ENCODE measurements at regions not wholly inside any gene's neighbourhood (a gene's known extent, or its start where the extent isn't known, plus 50 kb on each side); places are given as distances from the start of the nearest gene placed in this dataset.

- WGBS = 56% methylated on average over 2 of the region's 2 CpGs
- Histone ChIP-seq H3K36me3 (ENCODE audit: control insufficient read depth in 4 of 4, insufficient read depth in 3 of 4, low read depth in 1 of 4, low read length in 3 of 4) (no peaks in the 10 kb centered on the region), H3K27me3 (ENCODE audit: control insufficient read depth in 4 of 4, insufficient read depth in 4 of 4, low read length in 3 of 4) (no peaks in the 10 kb centered on the region), H3K4me3 (ENCODE audit: low read depth in 1 of 3, low read length in 3 of 3) (no peak overlapping the region), H3K9me3 (ENCODE audit: control insufficient read depth in 4 of 4, low read length in 3 of 4) (no peaks in the 10 kb centered on the region), H3K27ac (ENCODE audit: low read depth in 1 of 2, low read length in 2 of 2) (no peak overlapping the region), H3K9ac (ENCODE audit: low read depth in 1 of 2, low read length in 2 of 2) (no peak overlapping the region), H3K4me1 (ENCODE audit: control insufficient read depth in 4 of 4, insufficient read depth in 4 of 4, low read length in 3 of 4) (no peaks in the 10 kb centered on the region)
- DNase-seq (ENCODE audit: low spot score) = no peak
- TF ChIP-seq RXRA (IDR thresholded peaks at IDR 0.05) (no peak), FOXA1 (IDR thresholded peaks at IDR 0.05) (no peak), RAD21 (IDR thresholded peaks at IDR 0.05) (no peak), EGR1 (IDR thresholded peaks at IDR 0.05; ENCODE audit: low read depth in 2 of 2) (no peak), TAF1 (conservative IDR thresholded peaks at IDR 0.05) (no peak), NR2F2 (IDR thresholded peaks at IDR 0.05) (no peak), HNF4G (IDR thresholded peaks at IDR 0.05) (no peak), YY1 (IDR thresholded peaks at IDR 0.05) (no peak), HNF4A (conservative IDR thresholded peaks at IDR 0.05) (no peak), GABPA (IDR thresholded peaks at IDR 0.05 in 1 of 2, conservative IDR thresholded peaks at IDR 0.05 in 1 of 2) (no peak), SP1 (IDR thresholded peaks at IDR 0.05) (no peak), FOXA2 (IDR thresholded peaks at IDR 0.05) (no peak), JUND (IDR thresholded peaks at IDR 0.05) (no peak)
- TF ChIP-seq, protein P1, sequence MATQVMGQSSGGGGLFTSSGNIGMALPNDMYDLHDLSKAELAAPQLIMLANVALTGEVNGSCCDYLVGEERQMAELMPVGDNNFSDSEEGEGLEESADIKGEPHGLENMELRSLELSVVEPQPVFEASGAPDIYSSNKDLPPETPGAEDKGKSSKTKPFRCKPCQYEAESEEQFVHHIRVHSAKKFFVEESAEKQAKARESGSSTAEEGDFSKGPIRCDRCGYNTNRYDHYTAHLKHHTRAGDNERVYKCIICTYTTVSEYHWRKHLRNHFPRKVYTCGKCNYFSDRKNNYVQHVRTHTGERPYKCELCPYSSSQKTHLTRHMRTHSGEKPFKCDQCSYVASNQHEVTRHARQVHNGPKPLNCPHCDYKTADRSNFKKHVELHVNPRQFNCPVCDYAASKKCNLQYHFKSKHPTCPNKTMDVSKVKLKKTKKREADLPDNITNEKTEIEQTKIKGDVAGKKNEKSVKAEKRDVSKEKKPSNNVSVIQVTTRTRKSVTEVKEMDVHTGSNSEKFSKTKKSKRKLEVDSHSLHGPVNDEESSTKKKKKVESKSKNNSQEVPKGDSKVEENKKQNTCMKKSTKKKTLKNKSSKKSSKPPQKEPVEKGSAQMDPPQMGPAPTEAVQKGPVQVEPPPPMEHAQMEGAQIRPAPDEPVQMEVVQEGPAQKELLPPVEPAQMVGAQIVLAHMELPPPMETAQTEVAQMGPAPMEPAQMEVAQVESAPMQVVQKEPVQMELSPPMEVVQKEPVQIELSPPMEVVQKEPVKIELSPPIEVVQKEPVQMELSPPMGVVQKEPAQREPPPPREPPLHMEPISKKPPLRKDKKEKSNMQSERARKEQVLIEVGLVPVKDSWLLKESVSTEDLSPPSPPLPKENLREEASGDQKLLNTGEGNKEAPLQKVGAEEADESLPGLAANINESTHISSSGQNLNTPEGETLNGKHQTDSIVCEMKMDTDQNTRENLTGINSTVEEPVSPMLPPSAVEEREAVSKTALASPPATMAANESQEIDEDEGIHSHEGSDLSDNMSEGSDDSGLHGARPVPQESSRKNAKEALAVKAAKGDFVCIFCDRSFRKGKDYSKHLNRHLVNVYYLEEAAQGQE (IDR thresholded peaks at IDR 0.05) = no peak
- TF ChIP-seq, protein P2, sequence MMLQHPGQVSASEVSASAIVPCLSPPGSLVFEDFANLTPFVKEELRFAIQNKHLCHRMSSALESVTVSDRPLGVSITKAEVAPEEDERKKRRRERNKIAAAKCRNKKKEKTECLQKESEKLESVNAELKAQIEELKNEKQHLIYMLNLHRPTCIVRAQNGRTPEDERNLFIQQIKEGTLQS (IDR thresholded peaks at IDR 0.05) = no peak
- TF ChIP-seq, protein P3, sequence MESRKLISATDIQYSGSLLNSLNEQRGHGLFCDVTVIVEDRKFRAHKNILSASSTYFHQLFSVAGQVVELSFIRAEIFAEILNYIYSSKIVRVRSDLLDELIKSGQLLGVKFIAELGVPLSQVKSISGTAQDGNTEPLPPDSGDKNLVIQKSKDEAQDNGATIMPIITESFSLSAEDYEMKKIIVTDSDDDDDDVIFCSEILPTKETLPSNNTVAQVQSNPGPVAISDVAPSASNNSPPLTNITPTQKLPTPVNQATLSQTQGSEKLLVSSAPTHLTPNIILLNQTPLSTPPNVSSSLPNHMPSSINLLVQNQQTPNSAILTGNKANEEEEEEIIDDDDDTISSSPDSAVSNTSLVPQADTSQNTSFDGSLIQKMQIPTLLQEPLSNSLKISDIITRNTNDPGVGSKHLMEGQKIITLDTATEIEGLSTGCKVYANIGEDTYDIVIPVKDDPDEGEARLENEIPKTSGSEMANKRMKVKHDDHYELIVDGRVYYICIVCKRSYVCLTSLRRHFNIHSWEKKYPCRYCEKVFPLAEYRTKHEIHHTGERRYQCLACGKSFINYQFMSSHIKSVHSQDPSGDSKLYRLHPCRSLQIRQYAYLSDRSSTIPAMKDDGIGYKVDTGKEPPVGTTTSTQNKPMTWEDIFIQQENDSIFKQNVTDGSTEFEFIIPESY (IDR thresholded peaks at IDR 0.05) = no peak
- TF ChIP-seq, protein P4, sequence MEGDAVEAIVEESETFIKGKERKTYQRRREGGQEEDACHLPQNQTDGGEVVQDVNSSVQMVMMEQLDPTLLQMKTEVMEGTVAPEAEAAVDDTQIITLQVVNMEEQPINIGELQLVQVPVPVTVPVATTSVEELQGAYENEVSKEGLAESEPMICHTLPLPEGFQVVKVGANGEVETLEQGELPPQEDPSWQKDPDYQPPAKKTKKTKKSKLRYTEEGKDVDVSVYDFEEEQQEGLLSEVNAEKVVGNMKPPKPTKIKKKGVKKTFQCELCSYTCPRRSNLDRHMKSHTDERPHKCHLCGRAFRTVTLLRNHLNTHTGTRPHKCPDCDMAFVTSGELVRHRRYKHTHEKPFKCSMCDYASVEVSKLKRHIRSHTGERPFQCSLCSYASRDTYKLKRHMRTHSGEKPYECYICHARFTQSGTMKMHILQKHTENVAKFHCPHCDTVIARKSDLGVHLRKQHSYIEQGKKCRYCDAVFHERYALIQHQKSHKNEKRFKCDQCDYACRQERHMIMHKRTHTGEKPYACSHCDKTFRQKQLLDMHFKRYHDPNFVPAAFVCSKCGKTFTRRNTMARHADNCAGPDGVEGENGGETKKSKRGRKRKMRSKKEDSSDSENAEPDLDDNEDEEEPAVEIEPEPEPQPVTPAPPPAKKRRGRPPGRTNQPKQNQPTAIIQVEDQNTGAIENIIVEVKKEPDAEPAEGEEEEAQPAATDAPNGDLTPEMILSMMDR (IDR thresholded peaks at IDR 0.05; ENCODE audit: low read depth, low read length, missing input control) = no peak
- TF ChIP-seq, protein P5, sequence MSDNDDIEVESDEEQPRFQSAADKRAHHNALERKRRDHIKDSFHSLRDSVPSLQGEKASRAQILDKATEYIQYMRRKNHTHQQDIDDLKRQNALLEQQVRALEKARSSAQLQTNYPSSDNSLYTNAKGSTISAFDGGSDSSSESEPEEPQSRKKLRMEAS (IDR thresholded peaks at IDR 0.05) = no peak
These were observed 160.6 kb upstream of the PLCXD3 start for GRCh38 chr5:41670854-41671479.

Data from liver (tissue), 8 donors.